ENCODE measurements at regions not wholly inside any gene's neighbourhood (a gene's known extent, or its start where the extent isn't known, plus 50 kb on each side); places are given as distances from the start of the nearest gene placed in this dataset.
"Not testable (repeated sequence)": the region's sequence is repeated elsewhere in the genome, so short reads cannot be mapped to it uniquely, and the experiment has no call there.

- Histone ChIP-seq H3K4me1 (ENCODE audit: control insufficient read depth, insufficient read depth, low read length) (no peaks in the 10 kb centered on the region), H3K4me3 (ENCODE audit: insufficient read depth, low read depth, low read length) (no peak overlapping the region), H3K27ac (ENCODE audit: insufficient read depth, low read depth, low read length, poor library complexity, severe bottlenecking) (no peak overlapping the region), H3K36me3 (ENCODE audit: control insufficient read depth, insufficient read depth, low read length) (no peaks in the 10 kb centered on the region), H3K27me3 (ENCODE audit: control insufficient read depth, insufficient read depth, low read length, poor library complexity, severe bottlenecking) (no peaks in the 10 kb centered on the region), H3K9me3 (ENCODE audit: control insufficient read depth, low read length) (no peaks in the 10 kb centered on the region)
- 90 to 91% methylated on average over 8 of the region's 8 CpGs for WGBS, 2 experiments
Measured at GRCh38 chr3:64799606-64800005, 111.8 kb upstream of the ADAMTS9 start.

- Histone ChIP-seq H3K9me3 (ENCODE audit: control insufficient read depth, low read length) (no peaks in the 10 kb centered on the region), H3K36me3 (ENCODE audit: control insufficient read depth, insufficient read depth, low read length) (no peaks in the 10 kb centered on the region), H3K27me3 (ENCODE audit: control insufficient read depth, insufficient read depth, low read length, poor library complexity, severe bottlenecking) (no peaks in the 10 kb centered on the region), H3K4me1 (ENCODE audit: control insufficient read depth, insufficient read depth, low read length) (no peaks in the 10 kb centered on the region), H3K4me3 (ENCODE audit: insufficient read depth, low read depth, low read length) (no peak overlapping the region), H3K27ac (ENCODE audit: insufficient read depth, low read depth, low read length, poor library complexity, severe bottlenecking) (no peak overlapping the region)
- 95 to 97% methylated on average over 5 of the region's 5 CpGs for WGBS, 2 experiments
Measured at GRCh38 chr3:64798316-64798715, 110.5 kb upstream of the ADAMTS9 start.

- H3K27ac ChIP-seq (ENCODE audit: insufficient read depth, low read depth, low read length, poor library complexity, severe bottlenecking), result no peak overlapping the region
- H3K9me3 ChIP-seq (ENCODE audit: control insufficient read depth, low read length), result no peaks in the 10 kb centered on the region
- WGBS, 2 experiments, result 83 to 86% methylated on average over 7 of the region's 7 CpGs
Measured at GRCh38 chr3:64796607-64797399, 109.0 kb upstream of the ADAMTS9 start.

GRCh38 chr3:64792445-64792844 lies 104.6 kb upstream of the ADAMTS9 start:
- no peak overlapping the region for H3K27ac ChIP-seq (ENCODE audit: insufficient read depth, low read depth, low read length, poor library complexity, severe bottlenecking)
- H3K36me3 ChIP-seq (ENCODE audit: control insufficient read depth, insufficient read depth, low read length), result no peaks in the 10 kb centered on the region
- no peaks in the 10 kb centered on the region for H3K4me1 ChIP-seq (ENCODE audit: control insufficient read depth, insufficient read depth, low read length)
- H3K9me3 ChIP-seq (ENCODE audit: control insufficient read depth, low read length), result no peaks in the 10 kb centered on the region
- no peaks in the 10 kb centered on the region for H3K27me3 ChIP-seq (ENCODE audit: control insufficient read depth, insufficient read depth, low read length, poor library complexity, severe bottlenecking)
- WGBS, 2 experiments, result 92 to 95% methylated on average over 3 of the region's 3 CpGs
- no peak overlapping the region for H3K4me3 ChIP-seq (ENCODE audit: insufficient read depth, low read depth, low read length)

More at GRCh38 chr3:64796607-64797399, 109.0 kb upstream of the ADAMTS9 start:
- Histone ChIP-seq H3K36me3 (ENCODE audit: control insufficient read depth, insufficient read depth, low read length) (no peaks in the 10 kb centered on the region), H3K4me1 (ENCODE audit: control insufficient read depth, insufficient read depth, low read length) (no peaks in the 10 kb centered on the region), H3K27me3 (ENCODE audit: control insufficient read depth, insufficient read depth, low read length, poor library complexity, severe bottlenecking) (no peaks in the 10 kb centered on the region), H3K4me3 (ENCODE audit: insufficient read depth, low read depth, low read length) (no peak overlapping the region)

- no peaks in the 10 kb centered on the region for H3K36me3 ChIP-seq (ENCODE audit: control insufficient read depth, insufficient read depth, low read length)
- no peak overlapping the region for H3K27ac ChIP-seq (ENCODE audit: insufficient read depth, low read depth, low read length, poor library complexity, severe bottlenecking)
- no peaks in the 10 kb centered on the region for H3K9me3 ChIP-seq (ENCODE audit: control insufficient read depth, low read length)
- H3K27me3 ChIP-seq (ENCODE audit: control insufficient read depth, insufficient read depth, low read length, poor library complexity, severe bottlenecking), result no peaks in the 10 kb centered on the region
- H3K4me1 ChIP-seq (ENCODE audit: control insufficient read depth, insufficient read depth, low read length), result no peaks in the 10 kb centered on the region
- H3K4me3 ChIP-seq (ENCODE audit: insufficient read depth, low read depth, low read length), result no peak overlapping the region
- WGBS, 2 experiments, result 94 to 100% methylated on average over 4 of the region's 4 CpGs
Measured at GRCh38 chr3:64789111-64789510, 101.3 kb upstream of the ADAMTS9 start.

- Histone ChIP-seq H3K9me3 (ENCODE audit: control insufficient read depth, low read length) (no peaks in the 10 kb centered on the region), H3K27me3 (ENCODE audit: control insufficient read depth, insufficient read depth, low read length, poor library complexity, severe bottlenecking) (no peaks in the 10 kb centered on the region), H3K4me1 (ENCODE audit: control insufficient read depth, insufficient read depth, low read length) (no peaks in the 10 kb centered on the region), H3K36me3 (ENCODE audit: control insufficient read depth, insufficient read depth, low read length) (no peaks in the 10 kb centered on the region), H3K27ac (ENCODE audit: insufficient read depth, low read depth, low read length, poor library complexity, severe bottlenecking) (no peak overlapping the region), H3K4me3 (ENCODE audit: insufficient read depth, low read depth, low read length) (no peak overlapping the region)
Measured at GRCh38 chr3:64783200-64783599, 95.4 kb upstream of the ADAMTS9 start.

- H3K4me3 ChIP-seq (ENCODE audit: insufficient read depth, low read depth, low read length); H3K4me1 ChIP-seq (ENCODE audit: control insufficient read depth, insufficient read depth, low read length); H3K9me3 ChIP-seq (ENCODE audit: control insufficient read depth, low read length); H3K27me3 ChIP-seq (ENCODE audit: control insufficient read depth, insufficient read depth, low read length, poor library complexity, severe bottlenecking); H3K36me3 ChIP-seq (ENCODE audit: control insufficient read depth, insufficient read depth, low read length); H3K27ac ChIP-seq (ENCODE audit: insufficient read depth, low read depth, low read length, poor library complexity, severe bottlenecking): not testable (repeated sequence)
- WGBS, 2 experiments, result 94 to 96% methylated on average over 3 to 4 of the region's 4 CpGs
Measured at GRCh38 chr3:64780923-64781322, 93.1 kb upstream of the ADAMTS9 start.

GRCh38 chr3:64773137-64773536 lies 85.3 kb upstream of the ADAMTS9 start:
- no peaks in the 10 kb centered on the region for H3K36me3 ChIP-seq (ENCODE audit: control insufficient read depth, insufficient read depth, low read length)
- 85 to 91% methylated on average over 5 of the region's 5 CpGs for WGBS, 2 experiments
- no peak overlapping the region for H3K27ac ChIP-seq (ENCODE audit: insufficient read depth, low read depth, low read length, poor library complexity, severe bottlenecking)
- H3K27me3 ChIP-seq (ENCODE audit: control insufficient read depth, insufficient read depth, low read length, poor library complexity, severe bottlenecking), result no peaks in the 10 kb centered on the region
- H3K4me1 ChIP-seq (ENCODE audit: control insufficient read depth, insufficient read depth, low read length), result no peaks in the 10 kb centered on the region
- H3K9me3 ChIP-seq (ENCODE audit: control insufficient read depth, low read length), result no peaks in the 10 kb centered on the region
- no peak overlapping the region for H3K4me3 ChIP-seq (ENCODE audit: insufficient read depth, low read depth, low read length)

- 71 to 89% methylated on average over 4 of the region's 4 CpGs for WGBS, 2 experiments
- Histone ChIP-seq H3K9me3 (ENCODE audit: control insufficient read depth, low read length) (no peaks in the 10 kb centered on the region), H3K27ac (ENCODE audit: insufficient read depth, low read depth, low read length, poor library complexity, severe bottlenecking) (no peak overlapping the region), H3K27me3 (ENCODE audit: control insufficient read depth, insufficient read depth, low read length, poor library complexity, severe bottlenecking) (no peaks in the 10 kb centered on the region), H3K4me1 (ENCODE audit: control insufficient read depth, insufficient read depth, low read length) (no peaks in the 10 kb centered on the region), H3K4me3 (ENCODE audit: insufficient read depth, low read depth, low read length) (no peak overlapping the region), H3K36me3 (ENCODE audit: control insufficient read depth, insufficient read depth, low read length) (no peaks in the 10 kb centered on the region)
Measured at GRCh38 chr3:64766440-64766839, 78.6 kb upstream of the ADAMTS9 start.

GRCh38 chr3:64765947-64766346 lies 78.1 kb upstream of the ADAMTS9 start:
- no peaks in the 10 kb centered on the region for H3K27me3 ChIP-seq (ENCODE audit: control insufficient read depth, insufficient read depth, low read length, poor library complexity, severe bottlenecking)
- H3K4me1 ChIP-seq (ENCODE audit: control insufficient read depth, insufficient read depth, low read length), result no peaks in the 10 kb centered on the region
- WGBS, 2 experiments, result 80 to 85% methylated on average over 4 of the region's 4 CpGs
- no peaks in the 10 kb centered on the region for H3K36me3 ChIP-seq (ENCODE audit: control insufficient read depth, insufficient read depth, low read length)
- no peak overlapping the region for H3K4me3 ChIP-seq (ENCODE audit: insufficient read depth, low read depth, low read length)
- H3K9me3 ChIP-seq (ENCODE audit: control insufficient read depth, low read length), result no peaks in the 10 kb centered on the region
- no peak overlapping the region for H3K27ac ChIP-seq (ENCODE audit: insufficient read depth, low read depth, low read length, poor library complexity, severe bottlenecking)

Data from ectodermal cell (in vitro differentiated cells).